K562 (cell line): ENCODE measurements at regions not wholly inside any gene's neighbourhood (a gene's known extent, or its start where the extent isn't known, plus 50 kb on each side); places are given as distances from the start of the nearest gene placed in this dataset.

Experiments
- ATAC-seq: fragments of 200-7000 bp; cut with Tn5 transposase; 3 replicates; pipeline ENCODE4 v1.9.1; 2020; ENCODE audit warnings: moderate library complexity
- BruUV-seq: library from RNA; stranded (reverse); fragments of 400-500 nt; replicated peaks from 2 replicates; lab custom pipeline; 2021; lab: Mats Ljungman, UMichigan
- CTCF ChIA-PET: fragments of 300-600 bp; formaldehyde crosslinking; extraction: SDS; loops from one replicate; lab custom pipeline; 2021; ENCODE audit warnings: low intra/inter-chr PET ratio; lab: Yijun Ruan, JAX
- POLR2A ChIA-PET: fragments of 300-600, 350-650 bp; sonication (Branson Sonifier 250); formaldehyde crosslinking; extraction: SDS; loops from one replicate; lab custom pipeline; 2021; ENCODE audit warnings: antibody characterized with exemption, inconsistent platforms; lab: Yijun Ruan, JAX
- DNase-seq, 4 experiments: peaks; one replicate each; pipeline versions ENCODE4 v3.0.0 to v3.0.0-alpha.2; 2011 to 2018; ENCODE audit warnings: low spot score in 3 of 4, mixed read lengths in 3 of 4; ENCODE audit errors: extremely low read depth in 1 of 4
- FAIRE-seq: peaks from 2 replicates; lab custom pipeline; 2011; peaks lifted over from hg19 to GRCh38; lab: Jason Lieb, UNC
- H2AFZ ChIP-seq: 2 replicates; pipeline ENCODE4 v1.6.0; 2011; ENCODE audit warnings: low read depth, low read length, control low read depth, inconsistent platforms
- H3K27ac ChIP-seq: fragments of 200-600 bp; 3 replicates; pipeline ENCODE4 v1.8.0; 2011; ENCODE audit warnings: low read depth, mild to moderate bottlenecking, control low read depth, inconsistent platforms, low read length, moderate library complexity, mixed read lengths; ENCODE audit errors: extremely low read depth
- H3K27me3 ChIP-seq, 2 experiments: fragments of 300-600 bp in 1 of 2; 2 replicates in 1 of 2; 3 replicates in 1 of 2; pipeline versions ENCODE4 v1.6.0 to v1.8.0; 2011; ENCODE audit warnings: inconsistent platforms in 2 of 2, low read length in 2 of 2, mild to moderate bottlenecking in 1 of 2, mixed read lengths in 1 of 2, moderate library complexity in 1 of 2; ENCODE audit not compliant: control insufficient read depth in 2 of 2, insufficient read depth in 2 of 2
- H3K36me3 ChIP-seq: fragments of 300-600 bp; 3 replicates; pipeline ENCODE4 v1.8.0; 2011; ENCODE audit warnings: mild to moderate bottlenecking, low read length, inconsistent platforms; ENCODE audit not compliant: control insufficient read depth, insufficient read depth
- H3K4me1 ChIP-seq, 2 experiments: fragments of 200-600 bp in 1 of 2; replicated peaks in 1 of 2; 2 replicates in 1 of 2; 3 replicates in 1 of 2; pipeline versions ENCODE4 v1.5.1 to v1.8.0; 2011; ENCODE audit warnings: inconsistent platforms in 2 of 2, low read length in 2 of 2, mild to moderate bottlenecking in 1 of 2, mixed read lengths in 1 of 2, moderate library complexity in 1 of 2; ENCODE audit not compliant: control insufficient read depth in 2 of 2, insufficient read depth in 2 of 2
- H3K4me2 ChIP-seq: 2 replicates; pipeline ENCODE4 v1.6.1; 2011; ENCODE audit warnings: low read length, control low read depth, inconsistent platforms, mixed read lengths; ENCODE audit not compliant: insufficient read depth
- H3K4me3 ChIP-seq: fragments of 200-600 bp; sonication (generic), shearing (Covaris generic); 2 replicates; pipeline ENCODE4 v1.5.1; 2016; ENCODE audit warnings: control low read depth, inconsistent platforms
- H3K79me2 ChIP-seq: fragments of 200-600 bp; 3 replicates; pipeline ENCODE4 v1.8.0; 2011; ENCODE audit warnings: low read length, inconsistent platforms; ENCODE audit not compliant: control insufficient read depth, insufficient read depth
- H3K9ac ChIP-seq, 2 experiments: 2 replicates each; pipeline versions ENCODE4 v1.6.0 to v1.6.1; 2011; ENCODE audit warnings: low read depth in 2 of 2, low read length in 2 of 2, control low read depth in 1 of 2, inconsistent platforms in 1 of 2, mild to moderate bottlenecking in 1 of 2, mixed read lengths in 1 of 2; ENCODE audit not compliant: insufficient read depth in 1 of 2
- H3K9me1 ChIP-seq: one replicate; pipeline ENCODE4 v1.6.0; 2011; ENCODE audit warnings: inconsistent platforms, mild to moderate bottlenecking, low read length, moderate library complexity; ENCODE audit not compliant: control insufficient read depth, insufficient read depth
- H3K9me3 ChIP-seq: replicated peaks from 2 replicates; pipeline ENCODE4 v1.5.1; 2011; ENCODE audit warnings: low read depth, low read length, inconsistent platforms; ENCODE audit not compliant: control insufficient read depth, insufficient read depth
- H4K20me1 ChIP-seq: replicated peaks from 2 replicates; pipeline ENCODE4 v1.6.1; 2011; ENCODE audit warnings: low read length, inconsistent platforms, mixed read lengths; ENCODE audit not compliant: control insufficient read depth, insufficient read depth
- DMBX1 ChIP-seq: fragments of 250-450 bp; sonication (Bioruptor Pico); IDR thresholded peaks from 2 replicates; pipeline ENCODE4 v1.8.0; 2022; ENCODE audit warnings: inconsistent platforms, mild to moderate bottlenecking, moderate library complexity, borderline replicate concordance
- ELF4 ChIP-seq: fragments of 450-650 bp; formaldehyde crosslinking; IDR thresholded peaks from 2 replicates; pipeline ENCODE4 v1.4.0; 2022; ENCODE audit warnings: missing genetic modification characterization
- ETV5 ChIP-seq: sonication (generic); formaldehyde crosslinking; IDR thresholded peaks from 2 replicates; pipeline ENCODE4 v1.4.0; 2020; ENCODE audit warnings: low read depth, mild to moderate bottlenecking, missing genetic modification reagents
- FOXA3 ChIP-seq, 2 experiments: fragments of 450-650 bp in 1 of 2; sonication (generic) in 1 of 2; formaldehyde crosslinking; IDR thresholded peaks in 1 of 2; conservative IDR thresholded peaks in 1 of 2; 2 replicates each; pipeline versions ENCODE4 v1.4.0 to v1.8.0; 2020 to 2022; ENCODE audit warnings: mild to moderate bottlenecking in 2 of 2, missing genetic modification reagents in 1 of 2
- GATAD2A ChIP-seq: fragments of 450-650 bp; IDR thresholded peaks from 2 replicates; pipeline ENCODE4 v1.6.1; 2017
- HLTF ChIP-seq: fragments of 450-650 bp; IDR thresholded peaks from 2 replicates; pipeline ENCODE4 v1.6.1; 2016
- KAT7 ChIP-seq: sonication (generic); formaldehyde crosslinking; IDR thresholded peaks from 2 replicates; pipeline ENCODE4 v1.8.0; 2022; ENCODE audit warnings: missing genetic modification reagents, mild to moderate bottlenecking, borderline replicate concordance
- MAX ChIP-seq: sonication (generic); formaldehyde crosslinking; IDR thresholded peaks from 2 replicates; pipeline ENCODE4 v1.9.0; 2022; ENCODE audit warnings: mild to moderate bottlenecking, missing genetic modification reagents
- MECOM ChIP-seq: fragments of 250-450 bp; sonication (Bioruptor Pico); IDR thresholded peaks from 2 replicates; pipeline ENCODE4 v1.8.0; 2022; ENCODE audit warnings: inconsistent platforms
- MEIS2 ChIP-seq: fragments of 450-650 bp; IDR thresholded peaks from 2 replicates; pipeline ENCODE4 v1.6.1; 2014; ENCODE audit warnings: mild to moderate bottlenecking; ENCODE audit not compliant: partially characterized antibody
- MYNN ChIP-seq, 2 experiments: sonication (generic); formaldehyde crosslinking in 1 of 2; IDR thresholded peaks; 2 replicates each; pipeline versions ENCODE4 v1.5.0 to v1.6.1; 2016 to 2020; ENCODE audit warnings: antibody characterized with exemption in 1 of 2, missing genetic modification reagents in 1 of 2
- PHF20 ChIP-seq: fragments of 450-650 bp; IDR thresholded peaks from 2 replicates; pipeline ENCODE4 v1.6.1; 2018; ENCODE audit not compliant: partially characterized antibody
- POLR2A ChIP-seq: fragments of 450-650 bp; conservative IDR thresholded peaks from 2 replicates; pipeline ENCODE4 v1.6.1; 2016
- ZBTB17 ChIP-seq: fragments of 450-650 bp; formaldehyde crosslinking; IDR thresholded peaks from 2 replicates; pipeline ENCODE4 v1.4.0; 2020; ENCODE audit warnings: mild to moderate bottlenecking
- ZEB2 ChIP-seq: fragments of 450-650 bp; IDR thresholded peaks from 2 replicates; pipeline ENCODE4 v1.6.1; 2016
- ZNF140 ChIP-seq: fragments of 250-450 bp; sonication (Bioruptor Pico); IDR thresholded peaks from 2 replicates; pipeline ENCODE4 v1.8.0; 2021; ENCODE audit warnings: moderate library complexity, mild to moderate bottlenecking, inconsistent platforms
- ZNF197 ChIP-seq: fragments of 200-800 bp; sonication (Bioruptor generic); IDR thresholded peaks from 2 replicates; pipeline ENCODE4 v1.6.1; 2016; ENCODE audit warnings: low read depth, missing genetic modification characterization, missing compliant biosample characterization
- ZNF707 ChIP-seq: fragments of 250-450 bp; sonication (Bioruptor Pico); conservative IDR thresholded peaks from 2 replicates; pipeline ENCODE4 v1.8.0; 2022; ENCODE audit warnings: inconsistent platforms, mild to moderate bottlenecking, moderate library complexity
- WGBS: fragments of 100-300 bp; shearing (Covaris generic); methylation state at CpG from one replicate; pipeline ENCODE4 v1.1.6; 2016; ENCODE audit warnings: low coverage, mixed read lengths; ENCODE audit not compliant: insufficient coverage; ENCODE audit errors: missing lambda C conversion rate; 5-methylcytosine and 5-hydroxymethylcytosine counted together
- in situ Hi-C: fragments of 300-500 bp; cut with MboI; formaldehyde crosslinking; loops from 4 replicates; pipeline ENCODE4 v1.15.0; 2018; ENCODE audit warnings: inconsistent platforms, mixed read lengths
- intact Hi-C: fragments of 100-400 bp; cut with micrococcal nuclease; formaldehyde crosslinking; loops from 2 replicates; pipeline ENCODE4 v1.14.2; 2022
- TF ChIP-seq, protein P1 (sequence below): sonication (generic); formaldehyde crosslinking; IDR thresholded peaks from 2 replicates; pipeline ENCODE4 v1.8.1; 2023; ENCODE audit warnings: mild to moderate bottlenecking, missing genetic modification reagents
- TF ChIP-seq, protein P2 (sequence below): fragments of 450-650 bp; IDR thresholded peaks from 2 replicates; pipeline ENCODE4 v1.6.1; 2016; ENCODE audit warnings: mild to moderate bottlenecking

- DNase-seq (no peak), FAIRE-seq (no peak), ATAC-seq (no peak)
- Histone ChIP-seq H3K27ac (no peak overlapping the region), H4K20me1 (no peaks in the 10 kb centered on the region), H3K4me2 (no peak overlapping the region), H3K9me3 (no peaks in the 10 kb centered on the region), H3K4me1 (no peaks in the 10 kb centered on the region), H3K36me3 (no peaks in the 10 kb centered on the region), H2AFZ (no peak overlapping the region), H3K79me2 (no peaks in the 10 kb centered on the region), H3K9ac (no peak overlapping the region), H3K27me3 (no peaks in the 10 kb centered on the region), H3K4me3 (no peak overlapping the region), H3K9me1 (no peaks in the 10 kb centered on the region)
- ChIA-PET POLR2A (no interaction called here), CTCF (no interaction called here)
- no TSS peak for BruUV-seq
- intact Hi-C loops, result no loop called here
- 1% methylated on average over 6 of the region's 6 CpGs for WGBS
- TF ChIP-seq ZEB2 (no peak), HLTF (no peak), ELF4 (no peak), ZNF140 (CRISPR knock-in tag) (no peak), DMBX1 (CRISPR knock-in tag) (no peak), MEIS2 (no peak), ETV5 (no peak), MAX (CRISPR knock-in tag) (no peak), ZNF707 (no peak), KAT7 (CRISPR knock-in tag) (no peak), ZBTB17 (CRISPR knock-in tag) (no peak), GATAD2A (no peak), MECOM (no peak), ZNF197 (CRISPR knock-in tag) (no peak), MYNN (IDR thresholded peaks at IDR 0.05) (no peak), MYNN (CRISPR knock-in tag; IDR thresholded peaks at IDR 0.05) (no peak), PHF20 (no peak), FOXA3 (CRISPR knock-in tag; conservative IDR thresholded peaks at IDR 0.05 in 1 of 2, IDR thresholded peaks at IDR 0.05 in 1 of 2) (no peak), POLR2A (no peak)
- TF ChIP-seq, protein P1, sequence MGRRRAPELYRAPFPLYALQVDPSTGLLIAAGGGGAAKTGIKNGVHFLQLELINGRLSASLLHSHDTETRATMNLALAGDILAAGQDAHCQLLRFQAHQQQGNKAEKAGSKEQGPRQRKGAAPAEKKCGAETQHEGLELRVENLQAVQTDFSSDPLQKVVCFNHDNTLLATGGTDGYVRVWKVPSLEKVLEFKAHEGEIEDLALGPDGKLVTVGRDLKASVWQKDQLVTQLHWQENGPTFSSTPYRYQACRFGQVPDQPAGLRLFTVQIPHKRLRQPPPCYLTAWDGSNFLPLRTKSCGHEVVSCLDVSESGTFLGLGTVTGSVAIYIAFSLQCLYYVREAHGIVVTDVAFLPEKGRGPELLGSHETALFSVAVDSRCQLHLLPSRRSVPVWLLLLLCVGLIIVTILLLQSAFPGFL (CRISPR knock-in tag), result no peak
- TF ChIP-seq, protein P2, sequence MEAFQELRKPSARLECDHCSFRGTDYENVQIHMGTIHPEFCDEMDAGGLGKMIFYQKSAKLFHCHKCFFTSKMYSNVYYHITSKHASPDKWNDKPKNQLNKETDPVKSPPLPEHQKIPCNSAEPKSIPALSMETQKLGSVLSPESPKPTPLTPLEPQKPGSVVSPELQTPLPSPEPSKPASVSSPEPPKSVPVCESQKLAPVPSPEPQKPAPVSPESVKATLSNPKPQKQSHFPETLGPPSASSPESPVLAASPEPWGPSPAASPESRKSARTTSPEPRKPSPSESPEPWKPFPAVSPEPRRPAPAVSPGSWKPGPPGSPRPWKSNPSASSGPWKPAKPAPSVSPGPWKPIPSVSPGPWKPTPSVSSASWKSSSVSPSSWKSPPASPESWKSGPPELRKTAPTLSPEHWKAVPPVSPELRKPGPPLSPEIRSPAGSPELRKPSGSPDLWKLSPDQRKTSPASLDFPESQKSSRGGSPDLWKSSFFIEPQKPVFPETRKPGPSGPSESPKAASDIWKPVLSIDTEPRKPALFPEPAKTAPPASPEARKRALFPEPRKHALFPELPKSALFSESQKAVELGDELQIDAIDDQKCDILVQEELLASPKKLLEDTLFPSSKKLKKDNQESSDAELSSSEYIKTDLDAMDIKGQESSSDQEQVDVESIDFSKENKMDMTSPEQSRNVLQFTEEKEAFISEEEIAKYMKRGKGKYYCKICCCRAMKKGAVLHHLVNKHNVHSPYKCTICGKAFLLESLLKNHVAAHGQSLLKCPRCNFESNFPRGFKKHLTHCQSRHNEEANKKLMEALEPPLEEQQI, result no peak
- in situ Hi-C loops, result no loop called here
Measured at GRCh38 chr11:81301166-81301830, 1432.4 kb downstream of the FAM181B start.
